NCI-H748 (cell line): ENCODE measurements at regions not wholly inside any gene's neighbourhood (a gene's known extent, or its start where the extent isn't known, plus 50 kb on each side); places are given as distances from the start of the nearest gene placed in this dataset.
"Not testable (repeated sequence)": the region's sequence is repeated elsewhere in the genome, so short reads cannot be mapped to it uniquely, and the experiment has no call there.

Experiments
- DNase-seq: peaks from one replicate; lab custom pipeline; 2025; ENCODE audit not compliant: unreplicated experiment; lab: John Stamatoyannopoulos, UW

- DNase-seq: no peak
Measured at GRCh38 chr7:125491137-125491536, 561.5 kb upstream of the POT1 start.

GRCh38 chr7:125490167-125490566 is 560.5 kb upstream of the POT1 start:
- no peak for DNase-seq

- DNase-seq: no peak
Measured at GRCh38 chr7:125485223-125485622, 555.6 kb upstream of the POT1 start.

GRCh38 chr7:125484755-125485154 is 555.1 kb upstream of the POT1 start:
- DNase-seq: no peak

- no peak for DNase-seq
Measured at GRCh38 chr7:125481323-125481722, 551.7 kb upstream of the POT1 start.

DNA sequence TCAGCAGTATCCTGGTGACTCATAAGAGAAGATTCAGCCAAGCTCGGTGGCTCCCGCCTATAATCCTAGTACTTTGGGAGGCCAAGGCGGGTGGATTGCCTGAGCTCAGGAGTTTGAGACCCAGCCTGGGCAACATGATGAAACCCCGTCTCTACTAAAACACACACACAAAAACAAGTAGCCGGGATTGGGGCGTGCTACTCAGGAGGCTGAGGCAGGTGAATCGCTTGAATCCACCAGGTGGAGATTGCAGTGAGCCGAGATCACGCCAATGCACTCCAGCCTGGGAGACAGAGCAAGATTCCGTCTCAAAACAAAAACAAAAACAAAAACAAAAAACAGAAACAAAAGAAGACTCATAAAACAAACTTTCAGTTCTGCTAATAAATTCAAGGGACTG is 551.1 kb upstream of the POT1 start:
- DNase-seq: no peak

- no peak for DNase-seq
Measured at GRCh38 chr7:125468855-125469174, 539.2 kb upstream of the POT1 start.

- no peak for DNase-seq
Measured at GRCh38 chr7:125467996-125468854, 538.6 kb upstream of the POT1 start.

DNA sequence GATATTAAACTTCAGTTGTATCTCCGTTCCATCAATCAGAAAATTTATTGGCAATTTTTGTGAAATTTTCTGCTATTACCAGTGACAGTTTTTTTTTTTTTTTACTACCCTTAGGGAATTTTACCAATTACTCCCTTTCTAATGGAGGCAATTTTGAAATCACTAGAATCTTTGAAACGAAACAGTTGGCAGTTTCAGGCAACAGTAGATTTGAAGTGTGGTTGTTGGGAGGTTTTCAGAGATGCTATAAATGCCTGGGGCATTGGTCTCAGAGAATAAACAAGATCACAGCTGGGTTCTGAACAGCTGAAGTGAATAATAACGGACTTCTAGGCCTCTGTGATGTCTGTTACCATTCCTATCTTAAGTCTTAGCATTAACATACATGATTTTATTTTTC is 535.9 kb upstream of the POT1 start:
- no peak for DNase-seq

- DNase-seq: no peak
Measured at GRCh38 chr7:125462615-125463014, 533.0 kb upstream of the POT1 start.

DNA sequence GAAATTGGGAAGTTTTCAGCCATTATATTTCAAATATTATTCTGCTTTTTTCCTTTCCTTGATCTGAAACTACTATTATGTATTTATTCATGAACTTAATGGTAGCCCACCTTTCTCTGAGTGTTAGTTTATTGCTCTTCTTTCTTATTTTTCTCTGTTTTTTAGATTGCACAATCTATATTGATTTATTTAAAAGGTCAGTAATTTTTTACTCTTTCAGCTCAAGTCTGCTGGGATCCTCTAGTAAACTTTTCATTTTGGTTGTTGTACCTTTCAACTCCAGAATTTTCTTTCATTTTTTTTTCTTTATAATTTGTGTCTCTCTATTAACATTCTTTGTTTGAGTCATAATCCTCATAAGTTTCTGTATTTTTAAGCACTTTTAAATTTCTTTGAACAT is 529.4 kb upstream of the POT1 start:
- no peak for DNase-seq

DNA sequence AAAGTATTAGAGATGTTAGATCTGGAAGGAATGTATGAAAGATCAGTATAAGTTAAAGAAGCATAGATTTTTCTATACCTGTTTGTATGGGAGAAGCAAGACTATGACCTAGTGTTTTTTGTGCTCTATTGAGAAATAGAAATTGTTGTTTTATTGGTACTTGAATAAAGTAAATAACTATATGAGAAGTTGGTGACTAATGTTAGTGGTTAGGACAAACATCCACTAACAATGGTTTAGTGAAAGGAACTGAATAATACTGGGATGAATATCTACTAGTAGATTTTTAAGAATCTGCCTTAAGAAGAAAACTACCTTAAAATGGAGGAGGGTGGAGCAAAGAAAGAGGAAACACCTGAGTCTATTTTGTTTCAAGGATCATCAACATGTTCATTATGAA is 521.1 kb upstream of the POT1 start:
- DNase-seq: no peak

GRCh38 chr7:125445836-125446235 is 516.2 kb upstream of the POT1 start:
- no peak for DNase-seq

- no peak for DNase-seq
Measured at GRCh38 chr7:125444864-125445263, 515.2 kb upstream of the POT1 start.

GRCh38 chr7:125436220-125436619 is 506.6 kb upstream of the POT1 start:
- DNase-seq: no peak

- DNase-seq: no peak
Measured at GRCh38 chr7:125431349-125431748, 501.7 kb upstream of the POT1 start.

GRCh38 chr7:125430013-125430412 is 500.4 kb upstream of the POT1 start:
- no peak for DNase-seq

- DNase-seq: no peak
Measured at GRCh38 chr7:125427676-125428075, 498.1 kb upstream of the POT1 start.

DNA sequence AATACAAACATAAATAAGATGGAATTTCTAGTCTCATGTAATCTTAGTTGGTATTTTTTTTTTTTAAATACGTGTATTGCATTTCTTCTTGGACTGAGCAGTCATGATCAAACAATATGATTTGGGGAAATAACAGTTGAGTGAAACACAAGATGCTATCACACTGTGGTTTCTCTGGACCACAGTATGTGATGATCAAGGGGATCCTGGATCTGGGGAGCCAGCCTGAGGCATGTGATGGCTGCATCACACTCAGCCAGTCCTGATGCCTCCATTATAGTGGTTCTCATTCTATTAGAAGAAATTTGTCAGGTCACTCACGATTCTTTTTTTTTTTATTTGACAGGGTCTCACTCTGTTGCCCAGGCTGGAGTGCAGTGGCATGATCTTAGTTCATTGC is 495.9 kb upstream of the POT1 start:
- DNase-seq: no peak

GRCh38 chr7:125424721-125425120 is 495.1 kb upstream of the POT1 start:
- no peak for DNase-seq

- DNase-seq: no peak
Measured at GRCh38 chr7:125423458-125424155, 494.0 kb upstream of the POT1 start.

DNA sequence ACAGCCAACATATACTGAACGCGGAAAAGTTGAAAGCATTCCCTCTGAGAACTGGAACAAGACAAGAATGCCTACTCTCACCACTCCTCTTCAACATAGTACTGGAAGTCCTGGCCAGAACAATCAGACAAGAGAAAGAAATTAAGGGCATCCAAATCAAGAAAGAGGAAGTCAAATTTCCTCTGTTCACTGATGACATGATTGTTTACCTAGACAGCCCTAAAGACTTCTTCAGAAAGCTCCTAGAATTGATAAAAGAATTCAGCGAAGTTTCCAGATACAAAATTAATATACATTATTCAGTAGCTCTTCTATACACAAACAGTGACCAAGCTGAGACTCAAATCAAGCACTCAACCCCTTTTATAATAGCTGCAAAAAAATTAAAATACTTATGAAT is 491.8 kb upstream of the POT1 start:
- not testable (repeated sequence) for DNase-seq
